ENCODE measurements at regions not wholly inside any gene's neighbourhood (a gene's known extent, or its start where the extent isn't known, plus 50 kb on each side); places are given as distances from the start of the nearest gene placed in this dataset.
"Not testable (repeated sequence)": the region's sequence is repeated elsewhere in the genome, so short reads cannot be mapped to it uniquely, and the experiment has no call there.

- no peak overlapping the region for H3K4me3 ChIP-seq (ENCODE audit: low read depth, low read length)
- no peak for TF ChIP-seq CTCF (IDR thresholded peaks at IDR 0.05; ENCODE audit: low read depth, low read length)
- no peak for DNase-seq (ENCODE audit: low read depth, low spot score)
- in situ Hi-C loops (cut with HindIII; ENCODE audit: low sequenced_read_pairs) = no loop called here
Observed at GRCh38 chr13:44837250-44837649, 152.0 kb downstream of the NUFIP1 start.

GRCh38 chr13:44834404-44834803, 154.9 kb downstream of the NUFIP1 start:
- no peak overlapping the region for H3K4me3 ChIP-seq (ENCODE audit: low read depth, low read length)
- in situ Hi-C loops (cut with HindIII; ENCODE audit: low sequenced_read_pairs) = no loop called here
- no peak for TF ChIP-seq CTCF (IDR thresholded peaks at IDR 0.05; ENCODE audit: low read depth, low read length)
- DNase-seq (ENCODE audit: low read depth, low spot score) = no peak

- in situ Hi-C loops (cut with HindIII; ENCODE audit: low sequenced_read_pairs) = no loop called here
- TF ChIP-seq CTCF (IDR thresholded peaks at IDR 0.05; ENCODE audit: low read depth, low read length) = no peak
- H3K4me3 ChIP-seq (ENCODE audit: low read depth, low read length) = no peak overlapping the region
- DNase-seq (ENCODE audit: low read depth, low spot score) = no peak
Observed at GRCh38 chr13:44833626-44834025, 155.6 kb downstream of the NUFIP1 start.

- in situ Hi-C loops (cut with HindIII; ENCODE audit: low sequenced_read_pairs) = no loop called here
- H3K4me3 ChIP-seq (ENCODE audit: low read depth, low read length) = no peak overlapping the region
- TF ChIP-seq CTCF (IDR thresholded peaks at IDR 0.05; ENCODE audit: low read depth, low read length) = no peak
- DNase-seq (ENCODE audit: low read depth, low spot score) = no peak
Observed at GRCh38 chr13:44833139-44833538, 156.1 kb downstream of the NUFIP1 start.

- no peak for TF ChIP-seq CTCF (IDR thresholded peaks at IDR 0.05; ENCODE audit: low read depth, low read length)
- DNase-seq (ENCODE audit: low read depth, low spot score) = no peak
- no peak overlapping the region for H3K4me3 ChIP-seq (ENCODE audit: low read depth, low read length)
- in situ Hi-C loops (cut with HindIII; ENCODE audit: low sequenced_read_pairs) = no loop called here
Observed at GRCh38 chr13:44826591-44827350, 162.5 kb downstream of the NUFIP1 start.

GRCh38 chr13:44825953-44826352, 163.3 kb downstream of the NUFIP1 start:
- in situ Hi-C loops (cut with HindIII; ENCODE audit: low sequenced_read_pairs) = no loop called here
- no peak overlapping the region for H3K4me3 ChIP-seq (ENCODE audit: low read depth, low read length)
- TF ChIP-seq CTCF (IDR thresholded peaks at IDR 0.05; ENCODE audit: low read depth, low read length) = no peak
- DNase-seq (ENCODE audit: low read depth, low spot score) = no peak

GRCh38 chr13:44823555-44823954, 165.7 kb downstream of the NUFIP1 start:
- DNase-seq (ENCODE audit: low read depth, low spot score); H3K4me3 ChIP-seq (ENCODE audit: low read depth, low read length); in situ Hi-C loops (cut with HindIII; ENCODE audit: low sequenced_read_pairs): not testable (repeated sequence)
